Hippocampal formation (tissue), 2 donors: ENCODE measurements at regions not wholly inside any gene's neighbourhood (a gene's known extent, or its start where the extent isn't known, plus 50 kb on each side); places are given as distances from the start of the nearest gene placed in this dataset.
A peak's percentile ranks its signal among the peaks of the same experiment; 100 is the strongest.

Source experiments
- DNase-seq, 2 donors: peaks; one replicate each; lab custom pipeline; 2025; lab: John Stamatoyannopoulos, UW

- DNase-seq: no peak
Observed at GRCh38 chr3:66165660-66166059, 55.1 kb upstream of the SLC25A26 start.

GRCh38 chr3:66164155-66164554 lies 56.6 kb upstream of the SLC25A26 start:
- no peak for DNase-seq

- no peak for DNase-seq
Observed at GRCh38 chr3:66163222-66163621, 57.6 kb upstream of the SLC25A26 start.

- no peak for DNase-seq
Observed at GRCh38 chr3:66162766-66163165, 58.0 kb upstream of the SLC25A26 start.

- DNase-seq: no peak
Observed at GRCh38 chr3:66158933-66159683, 61.7 kb upstream of the SLC25A26 start.

GRCh38 chr3:66154444-66154861 lies 66.3 kb upstream of the SLC25A26 start:
- no peak for DNase-seq

- DNase-seq: peak; percentile 27 to 52
Observed at GRCh38 chr3:66153481-66154443, 67.0 kb upstream of the SLC25A26 start.

- DNase-seq: no peak
Observed at GRCh38 chr3:66152336-66152735, 68.5 kb upstream of the SLC25A26 start.

GRCh38 chr3:66150977-66151376 lies 69.8 kb upstream of the SLC25A26 start:
- no peak for DNase-seq

GRCh38 chr3:66149269-66149668 lies 71.5 kb upstream of the SLC25A26 start:
- DNase-seq: no peak

- no peak for DNase-seq
Observed at GRCh38 chr3:66145408-66145733, 75.4 kb upstream of the SLC25A26 start.

- DNase-seq: no peak
Observed at GRCh38 chr3:66144568-66145407, 76.0 kb upstream of the SLC25A26 start.

GRCh38 chr3:66142079-66142478 lies 78.7 kb upstream of the SLC25A26 start:
- no peak for DNase-seq

GRCh38 chr3:66140743-66141372 lies 79.9 kb upstream of the SLC25A26 start:
- no peak for DNase-seq

- DNase-seq: no peak
Observed at GRCh38 chr3:66140106-66140505, 80.7 kb upstream of the SLC25A26 start.

GRCh38 chr3:66139415-66139814 lies 81.4 kb upstream of the SLC25A26 start:
- no peak for DNase-seq

GRCh38 chr3:66138336-66139313 lies 82.2 kb upstream of the SLC25A26 start:
- DNase-seq: peak; percentile 28 to 38

- no peak for DNase-seq
Observed at GRCh38 chr3:66136597-66136996, 84.2 kb upstream of the SLC25A26 start.

- DNase-seq: no peak
Observed at GRCh38 chr3:66133853-66134445, 86.9 kb upstream of the SLC25A26 start.
